Endothelial cell of hepatic sinusoid (primary cell): ENCODE measurements at regions not wholly inside any gene's neighbourhood (a gene's known extent, or its start where the extent isn't known, plus 50 kb on each side); places are given as distances from the start of the nearest gene placed in this dataset.
"Not testable (repeated sequence)": the region's sequence is repeated elsewhere in the genome, so short reads cannot be mapped to it uniquely, and the experiment has no call there.

ENCODE experiments used
- in situ Hi-C: cut with HindIII; loops from 2 replicates; pipeline ENCODE4 v1.10.0; 2017; ENCODE audit warnings: low sequenced_read_pairs

- in situ Hi-C loops, result no loop called here
Observed at GRCh38 chr1:157410457-157410856, 141.9 kb downstream of the FCRL5 start.

- in situ Hi-C loops, result no loop called here
Observed at GRCh38 chr1:157409927-157410326, 142.4 kb downstream of the FCRL5 start.

DNA sequence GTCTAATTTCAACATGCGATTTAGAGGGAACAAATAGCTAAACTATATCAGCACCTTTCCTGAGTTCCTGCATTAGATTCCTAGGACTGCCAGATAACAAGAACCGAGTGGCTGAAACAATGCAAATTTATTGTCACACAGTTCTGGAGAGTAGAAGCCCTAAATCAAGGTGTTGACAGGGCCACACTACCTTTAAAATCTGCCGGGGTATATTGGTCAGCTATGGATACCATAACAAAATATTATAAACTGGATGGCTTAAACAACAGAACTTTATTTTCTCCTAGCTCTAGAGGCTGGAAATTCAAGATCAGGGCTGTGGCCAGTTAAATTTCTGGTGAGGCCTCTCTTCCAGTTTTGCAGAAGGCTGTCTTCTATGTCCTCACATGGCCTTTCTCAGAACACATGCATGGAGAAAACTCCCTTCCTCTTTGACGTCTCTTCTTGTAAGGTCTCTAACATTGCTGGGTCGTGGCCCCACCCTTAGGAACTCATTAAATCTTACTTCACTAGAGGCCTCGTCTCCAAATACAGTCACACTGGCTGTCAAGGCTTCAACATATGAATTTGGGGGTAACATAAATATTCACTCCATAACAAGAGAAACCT is 144.3 kb downstream of the FCRL5 start:
- in situ Hi-C loops, result no loop called here

DNA sequence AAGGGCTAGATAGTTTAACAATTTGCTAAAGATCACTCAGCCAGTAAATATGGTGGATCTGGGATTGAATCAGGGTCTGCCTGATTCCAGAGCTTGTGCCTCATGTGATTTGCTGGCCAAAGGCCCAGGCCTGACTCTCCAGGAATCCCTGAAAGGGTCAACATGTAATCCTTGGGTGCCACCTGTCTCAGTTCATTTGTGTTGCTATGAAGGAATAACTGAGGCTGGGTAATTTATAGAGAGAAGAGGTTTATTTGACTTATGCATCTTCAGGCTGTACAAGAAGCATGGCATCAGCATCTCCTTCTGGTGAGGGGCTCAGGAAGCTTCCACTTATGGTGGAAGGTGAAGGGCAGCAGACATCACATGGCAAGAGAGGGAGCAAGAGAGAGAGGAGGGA is 144.9 kb downstream of the FCRL5 start:
- in situ Hi-C loops, result no loop called here

DNA sequence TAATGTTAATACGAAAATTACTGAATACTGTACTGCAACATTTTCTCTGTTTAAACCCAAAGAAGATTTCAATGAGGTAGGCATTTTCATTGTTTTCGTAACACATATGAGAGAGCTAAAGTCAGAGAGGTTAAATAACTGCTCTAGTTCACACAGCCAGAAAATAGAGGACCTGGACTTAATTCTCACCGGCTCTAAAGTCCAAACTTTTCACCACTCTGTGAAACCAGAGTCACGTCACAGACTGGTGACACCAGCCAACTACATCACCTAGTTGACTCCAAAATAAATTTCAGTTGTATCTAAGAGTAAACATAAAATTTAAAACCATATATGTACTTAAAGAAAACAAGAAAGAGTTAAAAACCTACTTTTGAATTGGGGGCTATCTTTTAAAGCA is 146.7 kb downstream of the FCRL5 start:
- in situ Hi-C loops, result no loop called here

GRCh38 chr1:157404614-157405013 is 147.7 kb downstream of the FCRL5 start:
- in situ Hi-C loops, result no loop called here

GRCh38 chr1:157404063-157404501 is 148.2 kb downstream of the FCRL5 start:
- in situ Hi-C loops, result no loop called here

GRCh38 chr1:157403608-157404007 is 148.7 kb downstream of the FCRL5 start:
- in situ Hi-C loops, result no loop called here

- in situ Hi-C loops, result no loop called here
Observed at GRCh38 chr1:157403203-157403602, 149.1 kb downstream of the FCRL5 start.

DNA sequence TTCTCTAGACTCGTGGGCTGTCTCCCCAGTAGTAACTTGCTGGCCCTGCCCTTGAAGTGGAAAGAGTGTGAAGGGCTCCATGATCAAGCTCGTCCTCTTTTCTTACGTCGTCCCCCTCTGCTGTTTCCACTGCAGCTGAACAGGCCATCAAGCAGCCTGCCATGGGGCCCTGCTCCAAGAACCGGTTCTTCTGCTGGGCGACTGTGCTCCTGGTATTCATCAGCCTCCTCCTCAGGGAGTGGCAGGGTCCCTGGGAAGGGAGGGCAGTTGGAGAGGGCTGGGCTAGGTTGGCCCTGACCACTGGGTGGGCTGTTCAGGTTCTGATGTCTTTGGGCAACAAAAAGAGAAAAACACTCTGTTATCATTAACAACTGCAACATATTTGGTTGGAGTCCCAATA is 151.5 kb downstream of the FCRL5 start:
- in situ Hi-C loops, result no loop called here

- in situ Hi-C loops, result no loop called here
Observed at GRCh38 chr1:157399984-157400382, 152.3 kb downstream of the FCRL5 start.

- in situ Hi-C loops, result no loop called here
Observed at GRCh38 chr1:157399343-157399983, 152.9 kb downstream of the FCRL5 start.

- in situ Hi-C loops, result no loop called here
Observed at GRCh38 chr1:157390651-157391050, 161.7 kb downstream of the FCRL5 start.

- in situ Hi-C loops, result no loop called here
Observed at GRCh38 chr1:157388057-157388456, 164.3 kb downstream of the FCRL5 start.

- in situ Hi-C loops, result no loop called here
Observed at GRCh38 chr1:157384258-157384657, 168.1 kb downstream of the FCRL5 start.

GRCh38 chr1:157382351-157382750 is 170.0 kb downstream of the FCRL5 start:
- in situ Hi-C loops, result no loop called here

GRCh38 chr1:157380523-157380922 is 171.8 kb downstream of the FCRL5 start:
- in situ Hi-C loops, result no loop called here

DNA sequence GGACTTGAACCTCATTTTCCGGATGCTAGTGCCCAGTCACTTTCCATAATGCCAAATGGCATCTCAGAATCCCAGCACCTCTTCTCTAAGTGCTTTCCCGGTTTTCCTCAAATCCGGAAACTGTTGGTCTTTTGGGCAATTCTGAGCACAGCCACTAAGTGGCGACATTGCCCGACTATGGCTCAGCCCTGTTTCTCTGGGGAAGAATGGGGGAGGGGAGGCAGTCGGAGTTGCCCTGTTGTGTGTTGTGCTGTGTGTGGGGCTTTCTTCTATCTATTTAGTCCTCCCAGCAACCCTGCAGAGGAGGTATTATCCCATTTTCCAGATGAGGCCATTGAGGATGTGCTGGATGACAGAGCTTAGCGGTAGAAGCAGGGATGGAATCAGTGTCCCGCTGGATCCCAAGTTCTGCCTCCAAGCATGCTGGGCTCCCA is 175.0 kb downstream of the FCRL5 start:
- in situ Hi-C loops, result not testable (repeated sequence)

DNA sequence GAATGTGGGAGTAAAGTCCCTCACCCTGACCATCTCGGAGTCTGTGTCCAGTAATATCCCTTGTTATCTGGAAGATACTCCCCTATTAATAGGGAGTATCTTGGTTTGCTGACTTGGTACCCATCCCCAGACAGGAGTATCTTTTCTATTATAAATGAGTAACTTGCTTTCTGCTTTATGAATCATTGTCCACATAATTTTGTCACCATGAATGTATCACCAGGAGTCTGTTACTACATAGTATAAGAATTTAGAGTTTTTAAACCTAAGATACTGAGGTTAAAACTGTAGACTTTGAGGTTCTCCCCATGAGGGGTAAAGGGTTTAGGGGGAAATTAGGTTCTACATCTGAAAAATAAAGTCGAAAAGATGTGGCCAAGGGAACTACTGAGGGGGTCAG is 175.6 kb downstream of the FCRL5 start:
- in situ Hi-C loops, result no loop called here

GRCh38 chr1:157372311-157372710 is 180.0 kb downstream of the FCRL5 start:
- in situ Hi-C loops, result loop anchor here (25.0 kb wide), 1 partner anchor 115 kb away; no protein-coding TSS in a partner anchor

- in situ Hi-C loops, result loop anchor here (25.0 kb wide), 1 partner anchor 115 kb away; no protein-coding TSS in a partner anchor
Observed at GRCh38 chr1:157371826-157372225, 180.5 kb downstream of the FCRL5 start.

DNA sequence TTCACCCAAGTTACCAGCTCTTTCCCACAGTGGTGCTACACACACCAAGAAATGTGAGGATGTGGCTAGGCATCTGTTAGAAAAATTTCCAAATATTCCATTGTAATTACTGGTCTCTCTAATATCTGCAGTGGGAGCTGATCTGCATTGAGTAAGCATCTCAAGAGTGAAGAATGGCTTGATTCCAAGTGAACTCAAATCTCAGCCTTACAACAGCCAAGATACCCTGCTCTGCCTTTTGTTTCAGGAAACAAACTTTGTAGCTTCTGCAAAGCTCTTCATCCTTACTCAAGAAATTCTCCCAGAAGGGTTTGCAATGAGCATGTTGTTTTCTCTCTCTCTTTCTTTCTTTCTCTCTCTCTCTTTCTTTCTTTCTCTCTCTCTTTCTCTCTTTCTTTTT is 181.1 kb downstream of the FCRL5 start:
- in situ Hi-C loops, result loop anchor here (25.0 kb wide), 1 partner anchor 116 kb away; no protein-coding TSS in a partner anchor
